GM13977 (cell line): ENCODE measurements at regions not wholly inside any gene's neighbourhood (a gene's known extent, or its start where the extent isn't known, plus 50 kb on each side); places are given as distances from the start of the nearest gene placed in this dataset.
"Not testable (repeated sequence)": the region's sequence is repeated elsewhere in the genome, so short reads cannot be mapped to it uniquely, and the experiment has no call there.

Source experiments
- DNase-seq: peaks from one replicate; pipeline ENCODE4 v3.0.0; 2012; ENCODE audit warnings: low spot score
- CTCF ChIP-seq: IDR thresholded peaks from 2 replicates; pipeline ENCODE4 v1.5.1; 2012; ENCODE audit warnings: mild to moderate bottlenecking, control low read depth; ENCODE audit not compliant: insufficient read depth; ENCODE audit errors: extremely low read depth, missing control alignments
- in situ Hi-C: fragments of 300-500 bp; cut with MboI; formaldehyde crosslinking; loops from one replicate; pipeline ENCODE4 v1.12.0; 2022; ENCODE audit warnings: low sequenced_read_pairs, low pct_unique_long_range_greater_than_20kb, mixed read lengths, inconsistent platforms; ENCODE audit not compliant: unreplicated experiment

GRCh38 chr3:153356908-153357307, 194.9 kb downstream of the RAP2B start:
- TF ChIP-seq CTCF = no peak

GRCh38 chr3:153357436-153357835, 195.4 kb downstream of the RAP2B start:
- in situ Hi-C loops = no loop called here
- no peak for DNase-seq
- no peak for TF ChIP-seq CTCF

More at GRCh38 chr3:153356908-153357307, 194.9 kb downstream of the RAP2B start:
- no peak for DNase-seq
- in situ Hi-C loops = no loop called here

GRCh38 chr3:153369561-153370374, 207.7 kb downstream of the RAP2B start:
- DNase-seq = no peak

GRCh38 chr3:153370680-153371079, 208.7 kb downstream of the RAP2B start:
- no peak for TF ChIP-seq CTCF
- DNase-seq = no peak
- in situ Hi-C loops = no loop called here

More at GRCh38 chr3:153369561-153370374, 207.7 kb downstream of the RAP2B start:
- no peak for TF ChIP-seq CTCF
- in situ Hi-C loops = no loop called here

- in situ Hi-C loops = no loop called here
- TF ChIP-seq CTCF = no peak
- no peak for DNase-seq
These were observed 210.3 kb downstream of the RAP2B start for GRCh38 chr3:153372326-153372725.

GRCh38 chr3:153373606-153374005, 211.6 kb downstream of the RAP2B start:
- in situ Hi-C loops = no loop called here
- TF ChIP-seq CTCF = no peak
- no peak for DNase-seq

GRCh38 chr3:153378366-153378765, 216.3 kb downstream of the RAP2B start:
- in situ Hi-C loops, DNase-seq: not testable (repeated sequence)
